Thyroid gland (tissue), 4 donors: ENCODE measurements at regions not wholly inside any gene's neighbourhood (a gene's known extent, or its start where the extent isn't known, plus 50 kb on each side); places are given as distances from the start of the nearest gene placed in this dataset.

Experiments used
- CTCF ChIP-seq, 6 experiments: fragments of 200-600 bp in 3 of 6; fragments of 450-650 bp in 3 of 6; sonication (generic) in 3 of 6; IDR thresholded peaks; one replicate each; pipeline ENCODE4 v1.5.1; 2016 to 2019; ENCODE audit warnings: antibody characterized with exemption in 6 of 6, mild to moderate bottlenecking in 2 of 6, inconsistent platforms in 1 of 6, moderate library complexity in 1 of 6
- POLR2A ChIP-seq, 2 donors: fragments of 450-650 bp; IDR thresholded peaks; one replicate each; pipeline ENCODE4 v1.6.1; 2017; ENCODE audit warnings: antibody characterized with exemption in 2 of 2, mild to moderate bottlenecking in 2 of 2, moderate library complexity in 1 of 2

GRCh38 chr5:115349001-115349817 is 52.8 kb upstream of the CCDC112 start:
- TF ChIP-seq CTCF (IDR thresholded peaks at IDR 0.05) (no peak), POLR2A (IDR thresholded peaks at IDR 0.05) (no peak)
